Esophagus muscularis mucosa (tissue), 3 donors: ENCODE measurements at regions not wholly inside any gene's neighbourhood (a gene's known extent, or its start where the extent isn't known, plus 50 kb on each side); places are given as distances from the start of the nearest gene placed in this dataset.

Source experiments
- CTCF ChIP-seq, 3 experiments: fragments of 200-600 bp in 2 of 3; fragments of 450-650 bp in 1 of 3; sonication (generic) in 2 of 3; IDR thresholded peaks; one replicate each; pipeline ENCODE4 v1.5.1; 2017 to 2019; ENCODE audit warnings: antibody characterized with exemption in 3 of 3, mild to moderate bottlenecking in 2 of 3, moderate library complexity in 1 of 3
- POLR2AphosphoS5 ChIP-seq, 2 donors: sonication (generic); formaldehyde crosslinking; IDR thresholded peaks; one replicate each; pipeline ENCODE4 v1.6.1; 2017; ENCODE audit warnings: antibody characterized with exemption in 2 of 2

GRCh38 chr3:44030687-44031305, 210.9 kb upstream of the TOPAZ1 start:
- TF ChIP-seq CTCF (IDR thresholded peaks at IDR 0.05) (no peak), POLR2AphosphoS5 (IDR thresholded peaks at IDR 0.05) (no peak)
